ENCODE measurements at regions not wholly inside any gene's neighbourhood (a gene's known extent, or its start where the extent isn't known, plus 50 kb on each side); places are given as distances from the start of the nearest gene placed in this dataset.

GRCh38 chr13:22937953-22938352, 242.8 kb upstream of the SGCG start:
- DNase-seq (ENCODE audit: low read depth, low spot score) (no peak), ATAC-seq (no peak)
- no TSS peak for BruUV-seq (replicated peaks)
- no peaks in the 10 kb centered on the region for H3K9me3 ChIP-seq (ENCODE audit: control insufficient read depth, insufficient read depth, low read depth, low read length)
- ChIA-PET POLR2A (no interaction called here), CTCF (no interaction called here)
- H3K4me1 ChIP-seq (ENCODE audit: control insufficient read depth, insufficient read depth, low read length) = no peaks in the 10 kb centered on the region
- no peak overlapping the region for H3K4me3 ChIP-seq (ENCODE audit: low read depth in 2 of 2, low read length in 2 of 2)
- intact Hi-C loops (cut with micrococcal nuclease; ENCODE audit: unreplicated experiment) = no loop called here
- TF ChIP-seq POLR2AphosphoS5 (IDR thresholded peaks at IDR 0.05; ENCODE audit: low read depth, low read length) (no peak), TCF7L2 (IDR thresholded peaks at IDR 0.05; ENCODE audit: low read depth, low read length) (no peak), REST (IDR thresholded peaks at IDR 0.05; ENCODE audit: insufficient read depth in 1 of 2, low read depth in 2 of 2, low read length in 1 of 2) (no peak), SIN3A (IDR thresholded peaks at IDR 0.05; ENCODE audit: borderline replicate concordance, insufficient read depth, low read depth, low read length) (no peak)
- TF ChIP-seq, protein P1, sequence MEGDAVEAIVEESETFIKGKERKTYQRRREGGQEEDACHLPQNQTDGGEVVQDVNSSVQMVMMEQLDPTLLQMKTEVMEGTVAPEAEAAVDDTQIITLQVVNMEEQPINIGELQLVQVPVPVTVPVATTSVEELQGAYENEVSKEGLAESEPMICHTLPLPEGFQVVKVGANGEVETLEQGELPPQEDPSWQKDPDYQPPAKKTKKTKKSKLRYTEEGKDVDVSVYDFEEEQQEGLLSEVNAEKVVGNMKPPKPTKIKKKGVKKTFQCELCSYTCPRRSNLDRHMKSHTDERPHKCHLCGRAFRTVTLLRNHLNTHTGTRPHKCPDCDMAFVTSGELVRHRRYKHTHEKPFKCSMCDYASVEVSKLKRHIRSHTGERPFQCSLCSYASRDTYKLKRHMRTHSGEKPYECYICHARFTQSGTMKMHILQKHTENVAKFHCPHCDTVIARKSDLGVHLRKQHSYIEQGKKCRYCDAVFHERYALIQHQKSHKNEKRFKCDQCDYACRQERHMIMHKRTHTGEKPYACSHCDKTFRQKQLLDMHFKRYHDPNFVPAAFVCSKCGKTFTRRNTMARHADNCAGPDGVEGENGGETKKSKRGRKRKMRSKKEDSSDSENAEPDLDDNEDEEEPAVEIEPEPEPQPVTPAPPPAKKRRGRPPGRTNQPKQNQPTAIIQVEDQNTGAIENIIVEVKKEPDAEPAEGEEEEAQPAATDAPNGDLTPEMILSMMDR (IDR thresholded peaks at IDR 0.05) = no peak
- no peaks in the 10 kb centered on the region for H3K27me3 ChIP-seq (ENCODE audit: control insufficient read depth, insufficient read depth, low read length)
- H3K36me3 ChIP-seq (ENCODE audit: control insufficient read depth, insufficient read depth, low read length) = no peaks in the 10 kb centered on the region
- in situ Hi-C loops (cut with HindIII; ENCODE audit: low pct_unique_long_range_greater_than_20kb, low sequenced_read_pairs) = no loop called here
- H3K27ac ChIP-seq (ENCODE audit: low read length) = no peak overlapping the region

- DNase-seq (ENCODE audit: low read depth, low spot score) (no peak), ATAC-seq (no peak)
- in situ Hi-C loops (cut with HindIII; ENCODE audit: low pct_unique_long_range_greater_than_20kb, low sequenced_read_pairs) = no loop called here
- no peaks in the 10 kb centered on the region for H3K27me3 ChIP-seq (ENCODE audit: control insufficient read depth, insufficient read depth, low read length)
- H3K4me1 ChIP-seq (ENCODE audit: control insufficient read depth, insufficient read depth, low read length) = no peaks in the 10 kb centered on the region
- no peak overlapping the region for H3K27ac ChIP-seq (ENCODE audit: low read length)
- intact Hi-C loops (cut with micrococcal nuclease; ENCODE audit: unreplicated experiment) = no loop called here
- no TSS peak for BruUV-seq (replicated peaks)
- CTCF ChIA-PET = no interaction called here
- no peak overlapping the region for H3K4me3 ChIP-seq (ENCODE audit: low read depth in 2 of 2, low read length in 2 of 2)
- H3K9me3 ChIP-seq (ENCODE audit: control insufficient read depth, insufficient read depth, low read depth, low read length) = no peaks in the 10 kb centered on the region
- H3K36me3 ChIP-seq (ENCODE audit: control insufficient read depth, insufficient read depth, low read length) = no peaks in the 10 kb centered on the region
- POLR2A ChIA-PET = no interaction called here
- TF ChIP-seq SIN3A (IDR thresholded peaks at IDR 0.05; ENCODE audit: borderline replicate concordance, insufficient read depth, low read depth, low read length) (no peak), POLR2AphosphoS5 (IDR thresholded peaks at IDR 0.05; ENCODE audit: low read depth, low read length) (no peak), TCF7L2 (IDR thresholded peaks at IDR 0.05; ENCODE audit: low read depth, low read length) (no peak), REST (IDR thresholded peaks at IDR 0.05; ENCODE audit: insufficient read depth in 1 of 2, low read depth in 2 of 2, low read length in 1 of 2) (no peak)
- TF ChIP-seq, protein P1 (IDR thresholded peaks at IDR 0.05) = no peak
These were observed 242.2 kb upstream of the SGCG start for GRCh38 chr13:22938576-22938975.
